IMR-90 (cell line): ENCODE measurements at regions not wholly inside any gene's neighbourhood (a gene's known extent, or its start where the extent isn't known, plus 50 kb on each side); places are given as distances from the start of the nearest gene placed in this dataset.

Source experiments
- BHLHE40 ChIP-seq: fragments of 150-350 bp; IDR thresholded peaks from 2 replicates; pipeline ENCODE4 v1.6.1; 2016; ENCODE audit warnings: mild to moderate bottlenecking, low read depth, low read length
- CEBPB ChIP-seq: IDR thresholded peaks from 2 replicates; pipeline ENCODE4 v1.6.1; 2012; ENCODE audit warnings: low read depth, low read length, improper control_type of control experiment
- FOS ChIP-seq: fragments of 150-350 bp; IDR thresholded peaks from 2 replicates; pipeline ENCODE4 v1.6.1; 2016; ENCODE audit warnings: low read depth, low read length
- MAFK ChIP-seq: IDR thresholded peaks from 2 replicates; pipeline ENCODE4 v1.6.1; 2012; ENCODE audit warnings: low read depth, low read length, improper control_type of control experiment
- MAZ ChIP-seq: IDR thresholded peaks from 2 replicates; pipeline ENCODE4 v1.6.1; 2012; ENCODE audit warnings: low read depth, mild to moderate bottlenecking, low read length, improper control_type of control experiment, moderate library complexity, borderline replicate concordance
- POLR2A ChIP-seq: IDR thresholded peaks from 2 replicates; pipeline ENCODE4 v1.6.1; 2012; ENCODE audit warnings: mild to moderate bottlenecking, low read depth, low read length
- RAD21 ChIP-seq: IDR thresholded peaks from 2 replicates; pipeline ENCODE4 v1.6.1; 2012; ENCODE audit warnings: low read length, improper control_type of control experiment
- RCOR1 ChIP-seq: IDR thresholded peaks from 2 replicates; pipeline ENCODE4 v1.6.1; 2012; ENCODE audit warnings: mild to moderate bottlenecking, low read length, improper control_type of control experiment; ENCODE audit not compliant: insufficient replicate concordance
- RFX5 ChIP-seq: IDR thresholded peaks from 2 replicates; pipeline ENCODE4 v1.8.0; 2012; ENCODE audit warnings: low read depth, mild to moderate bottlenecking, low read length, moderate library complexity
- USF2 ChIP-seq: fragments of 150-350 bp; IDR thresholded peaks from 2 replicates; pipeline ENCODE4 v1.6.1; 2017; ENCODE audit warnings: mild to moderate bottlenecking, antibody characterized with exemption, low read length, low read depth
- TF ChIP-seq, protein P1 (sequence below): conservative IDR thresholded peaks from 2 replicates; pipeline ENCODE4 v1.5.1; 2012; ENCODE audit warnings: mild to moderate bottlenecking, low read depth, low read length, improper control_type of control experiment

DNA sequence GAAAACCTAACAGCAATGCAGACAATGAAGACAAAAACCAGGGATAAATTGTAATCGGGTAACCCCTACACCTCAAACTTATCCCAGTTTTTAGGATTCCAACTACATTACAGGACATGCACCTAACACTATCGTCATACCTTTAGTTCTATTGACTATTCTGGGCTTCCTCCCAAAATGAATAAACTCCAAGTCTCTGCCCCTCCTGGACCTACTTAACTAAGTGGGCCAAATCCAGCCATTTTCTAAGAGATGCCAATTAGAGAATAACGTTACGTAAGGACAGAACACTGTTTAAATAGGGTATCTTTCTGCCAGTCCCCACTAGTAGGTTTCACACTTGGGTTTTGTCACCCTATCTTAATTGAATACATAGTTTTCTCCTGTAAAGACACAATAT, 253.1 kb upstream of the MKLN1 start:
- TF ChIP-seq RAD21 (no peak), BHLHE40 (no peak), RCOR1 (no peak), FOS (no peak), RFX5 (no peak), POLR2A (no peak), CEBPB (no peak), MAFK (no peak), USF2 (no peak), MAZ (no peak)
- TF ChIP-seq, protein P1, sequence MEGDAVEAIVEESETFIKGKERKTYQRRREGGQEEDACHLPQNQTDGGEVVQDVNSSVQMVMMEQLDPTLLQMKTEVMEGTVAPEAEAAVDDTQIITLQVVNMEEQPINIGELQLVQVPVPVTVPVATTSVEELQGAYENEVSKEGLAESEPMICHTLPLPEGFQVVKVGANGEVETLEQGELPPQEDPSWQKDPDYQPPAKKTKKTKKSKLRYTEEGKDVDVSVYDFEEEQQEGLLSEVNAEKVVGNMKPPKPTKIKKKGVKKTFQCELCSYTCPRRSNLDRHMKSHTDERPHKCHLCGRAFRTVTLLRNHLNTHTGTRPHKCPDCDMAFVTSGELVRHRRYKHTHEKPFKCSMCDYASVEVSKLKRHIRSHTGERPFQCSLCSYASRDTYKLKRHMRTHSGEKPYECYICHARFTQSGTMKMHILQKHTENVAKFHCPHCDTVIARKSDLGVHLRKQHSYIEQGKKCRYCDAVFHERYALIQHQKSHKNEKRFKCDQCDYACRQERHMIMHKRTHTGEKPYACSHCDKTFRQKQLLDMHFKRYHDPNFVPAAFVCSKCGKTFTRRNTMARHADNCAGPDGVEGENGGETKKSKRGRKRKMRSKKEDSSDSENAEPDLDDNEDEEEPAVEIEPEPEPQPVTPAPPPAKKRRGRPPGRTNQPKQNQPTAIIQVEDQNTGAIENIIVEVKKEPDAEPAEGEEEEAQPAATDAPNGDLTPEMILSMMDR: no peak
